HG03439 (cell line): ENCODE measurements at regions not wholly inside any gene's neighbourhood (a gene's known extent, or its start where the extent isn't known, plus 50 kb on each side); places are given as distances from the start of the nearest gene placed in this dataset.
"Not testable (repeated sequence)": the region's sequence is repeated elsewhere in the genome, so short reads cannot be mapped to it uniquely, and the experiment has no call there.

Experiments
- ATAC-seq: cut with Tn5 transposase; IDR thresholded peaks from one replicate; pipeline ENCODE4 v1.9.1; 2021; ENCODE audit warnings: mild to moderate bottlenecking, moderate library complexity; ENCODE audit not compliant: unreplicated experiment

- no peak for ATAC-seq
Observed at GRCh38 chr4:179059396-179059795, 1617.2 kb upstream of the AGA start.

DNA sequence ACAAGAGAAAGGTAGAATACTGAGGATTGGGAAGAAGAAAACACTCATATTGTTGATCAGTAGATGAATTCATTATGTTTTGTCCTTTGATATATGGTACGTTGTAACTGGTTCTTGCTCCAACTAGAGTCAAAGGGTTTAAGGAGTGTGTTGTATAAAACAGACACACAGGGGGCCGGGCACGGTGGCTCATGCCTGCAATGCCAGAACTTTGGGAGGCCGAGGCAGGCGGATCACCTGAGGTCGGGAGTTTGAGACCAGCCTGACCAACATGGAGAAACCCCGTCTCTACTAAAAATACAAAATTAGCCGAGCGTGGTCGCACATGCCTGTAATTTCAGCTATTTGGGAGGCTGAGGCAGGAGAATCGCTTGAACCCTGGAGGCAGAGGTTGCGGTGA is 1624.0 kb upstream of the AGA start:
- ATAC-seq: not testable (repeated sequence)

DNA sequence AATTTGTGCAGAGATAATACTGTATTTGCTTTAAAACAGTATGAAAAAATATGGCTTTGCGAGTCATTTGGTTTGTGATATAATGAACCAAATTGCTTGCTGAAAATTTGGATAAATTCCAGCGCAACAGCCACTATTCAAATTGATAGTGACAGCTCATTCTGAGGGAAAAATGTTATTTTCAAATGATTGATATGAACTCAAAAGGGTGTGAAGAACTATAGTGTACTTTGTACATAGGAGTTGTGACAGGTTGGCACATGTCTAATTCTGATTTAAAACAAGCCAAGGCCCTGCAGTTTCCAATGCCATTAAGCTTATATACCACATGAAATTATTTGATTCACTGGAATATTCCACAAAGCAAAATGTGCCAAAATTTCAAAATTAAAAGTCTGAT is 1628.9 kb upstream of the AGA start:
- no peak for ATAC-seq

DNA sequence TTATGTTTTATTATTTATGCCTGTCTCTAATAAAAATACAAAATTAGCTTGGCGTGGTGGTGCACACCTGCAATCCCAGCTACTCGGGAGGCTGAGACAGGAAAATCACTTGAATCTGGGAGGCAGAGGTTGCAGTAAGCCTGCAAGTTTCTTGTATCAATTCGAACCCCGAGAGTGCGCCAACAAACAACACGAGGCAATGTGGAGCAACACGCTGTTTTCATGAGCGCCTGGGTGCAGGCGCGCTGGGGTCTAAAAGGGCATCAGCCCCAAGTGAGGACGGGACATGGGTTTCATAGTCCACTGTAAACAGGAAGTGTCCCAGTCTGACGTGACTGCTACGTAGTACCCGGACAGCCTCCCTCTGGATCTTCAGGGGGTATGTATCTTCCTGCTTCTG is 1634.6 kb upstream of the AGA start:
- ATAC-seq: no peak

DNA sequence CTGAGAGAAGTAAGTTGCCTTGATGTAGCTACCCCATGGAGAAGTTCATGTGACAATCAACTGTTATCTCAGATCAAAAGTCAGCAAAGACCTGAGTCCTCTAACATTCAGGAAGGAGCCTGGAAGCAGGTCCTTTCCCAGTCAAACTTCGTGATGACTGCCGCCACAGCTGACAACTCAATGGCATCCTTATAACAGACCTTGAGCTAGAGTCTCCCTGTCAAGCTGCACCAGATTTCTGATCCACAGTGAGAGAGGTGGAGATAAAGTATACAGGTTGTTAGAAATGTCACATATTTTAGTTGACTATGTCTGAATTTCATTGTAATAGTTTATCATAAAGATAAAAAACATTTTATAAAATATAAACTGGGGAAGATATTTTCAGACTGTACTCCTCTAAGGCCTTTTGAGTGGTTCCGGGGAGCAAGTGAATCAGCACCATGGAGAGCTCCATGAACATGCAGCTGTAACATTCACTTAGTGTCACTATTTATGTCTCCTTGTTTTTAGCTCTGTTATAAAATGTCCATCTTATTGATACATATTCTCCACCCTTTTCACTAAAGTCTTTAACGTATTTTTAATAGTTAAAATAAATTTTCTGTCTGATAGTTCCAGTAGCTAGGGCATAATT is 1653.5 kb upstream of the AGA start:
- no peak for ATAC-seq

DNA sequence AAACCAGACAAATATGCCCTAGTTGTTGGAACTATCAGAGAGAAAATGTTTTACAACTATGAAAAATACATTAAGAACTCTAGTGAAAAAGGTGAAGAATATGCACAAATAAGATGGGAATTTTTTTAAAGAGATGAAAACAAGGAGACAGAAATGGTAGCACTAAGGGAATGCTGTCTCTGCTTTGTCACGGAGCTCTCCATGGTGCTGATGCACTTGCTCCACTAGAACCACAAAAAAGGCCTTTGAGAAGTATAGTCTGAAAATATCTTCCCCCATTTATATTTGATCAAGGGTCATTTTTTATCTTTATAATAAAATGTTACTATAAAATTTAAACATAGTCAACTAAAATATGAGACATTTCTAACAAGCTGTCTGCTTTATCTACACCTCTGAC is 1655.5 kb upstream of the AGA start:
- no peak for ATAC-seq

DNA sequence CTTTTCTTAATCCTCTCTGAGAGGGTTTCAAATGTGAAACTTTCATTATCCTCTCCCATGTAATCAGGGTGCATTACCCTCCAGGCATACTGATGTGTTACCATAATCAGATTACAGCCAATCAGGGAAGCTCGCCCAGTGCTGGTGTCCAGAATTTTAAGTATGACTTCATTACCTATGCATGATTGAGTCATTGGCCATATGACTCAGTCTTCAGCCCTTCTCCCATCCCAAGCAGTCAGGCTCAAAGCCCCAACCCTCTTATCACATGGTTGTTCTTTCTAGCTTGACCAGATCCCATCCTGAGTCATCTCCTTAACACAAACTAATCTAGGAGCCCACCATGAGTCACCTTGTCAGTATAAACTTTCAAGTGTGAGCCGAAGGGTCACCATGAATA is 1668.1 kb upstream of the AGA start:
- no peak for ATAC-seq

DNA sequence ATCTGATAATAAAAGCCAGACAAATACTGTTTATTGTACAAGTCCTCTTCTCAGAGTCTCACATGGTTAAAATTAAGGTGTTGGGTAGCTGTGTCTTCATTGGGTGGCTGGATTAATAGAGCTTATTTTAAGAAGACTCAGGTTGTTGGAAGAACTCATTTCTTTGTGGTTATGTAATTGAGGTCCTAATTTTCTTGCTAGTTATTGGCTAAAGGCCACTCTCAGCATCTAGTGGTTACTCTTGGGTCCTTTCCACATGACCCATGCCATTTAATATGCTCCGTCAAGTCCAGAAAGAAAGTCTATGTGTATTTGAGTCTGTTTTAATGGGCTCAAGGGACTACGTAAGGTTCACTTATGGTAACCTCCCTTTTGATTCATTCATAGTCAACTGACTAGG is 1668.6 kb upstream of the AGA start:
- ATAC-seq: no peak

DNA sequence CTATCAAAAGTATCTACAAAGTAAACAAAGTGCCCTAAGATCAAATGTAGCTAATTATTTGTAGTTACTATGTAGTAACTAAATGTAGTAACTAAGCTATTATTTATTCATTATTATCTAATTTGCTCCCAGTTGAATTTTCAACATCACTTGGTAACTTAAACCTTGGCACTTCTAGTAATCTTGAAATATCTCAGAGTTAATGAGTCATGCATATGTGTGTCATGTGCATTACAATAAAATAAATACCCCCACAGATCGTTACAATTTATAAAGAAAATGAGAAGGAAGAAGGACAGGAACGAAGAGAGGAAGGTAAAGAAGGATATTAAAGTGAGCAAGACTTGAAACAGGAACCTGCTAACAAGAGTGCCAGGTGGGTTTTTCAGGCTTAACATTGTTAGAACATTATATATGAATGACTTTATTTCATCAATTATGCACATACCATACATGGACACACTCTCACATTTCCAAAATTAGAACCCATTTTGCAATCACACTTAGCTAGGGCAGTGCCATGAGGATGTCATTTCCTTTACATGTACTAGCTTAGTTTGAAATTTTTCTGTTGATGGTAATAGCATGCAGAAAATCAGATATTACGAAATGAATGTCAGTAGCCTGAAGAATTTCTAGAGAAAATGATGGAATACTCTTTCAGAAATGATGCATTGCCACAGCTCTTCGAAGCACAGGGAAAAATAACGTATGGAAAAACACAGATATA is 1670.4 kb upstream of the AGA start:
- no peak for ATAC-seq

- no peak for ATAC-seq
Observed at GRCh38 chr4:179114615-179115014, 1672.4 kb upstream of the AGA start.

DNA sequence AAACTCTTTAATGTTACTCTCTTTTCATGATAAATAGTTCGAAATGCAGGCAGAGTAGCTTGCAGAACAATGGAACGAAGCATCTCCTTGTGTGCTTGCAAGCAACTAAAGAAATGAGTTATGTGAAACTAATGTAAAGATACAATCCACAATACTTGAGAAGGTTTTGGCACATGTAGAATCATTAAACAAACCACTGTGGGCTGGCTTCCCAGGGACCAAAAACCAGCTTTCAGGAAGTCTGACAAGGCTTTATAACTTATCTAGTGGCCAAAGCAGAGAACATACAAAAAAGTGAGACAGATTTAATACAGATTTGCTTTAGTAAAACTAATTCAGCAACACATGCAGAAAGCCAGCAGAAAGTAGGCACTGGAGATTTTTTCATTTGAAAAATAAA is 1673.8 kb upstream of the AGA start:
- no peak for ATAC-seq

GRCh38 chr4:179116581-179116980 is 1674.3 kb upstream of the AGA start:
- ATAC-seq: no peak

DNA sequence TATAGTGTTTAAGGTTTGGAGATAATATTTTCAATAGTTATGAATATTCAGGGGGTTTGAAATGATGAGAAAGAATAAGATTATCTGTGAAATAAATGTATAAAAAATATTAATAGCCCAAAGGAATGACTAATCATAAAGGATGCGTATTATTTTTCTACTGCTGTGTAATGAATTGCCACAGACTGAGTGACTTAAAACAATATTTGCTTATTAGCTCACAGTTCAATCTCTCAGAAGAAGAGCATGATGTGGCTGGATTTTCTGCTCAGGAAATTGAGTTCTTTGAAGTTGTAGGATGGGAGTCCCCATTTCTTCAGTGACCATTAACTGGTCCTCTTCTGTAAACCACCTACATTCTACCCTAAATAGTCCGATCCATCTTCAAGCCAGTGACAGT is 1680.8 kb upstream of the AGA start:
- ATAC-seq: no peak

GRCh38 chr4:179124419-179124818 is 1682.2 kb upstream of the AGA start:
- no peak for ATAC-seq

GRCh38 chr4:179124957-179125356 is 1682.7 kb upstream of the AGA start:
- ATAC-seq: no peak

DNA sequence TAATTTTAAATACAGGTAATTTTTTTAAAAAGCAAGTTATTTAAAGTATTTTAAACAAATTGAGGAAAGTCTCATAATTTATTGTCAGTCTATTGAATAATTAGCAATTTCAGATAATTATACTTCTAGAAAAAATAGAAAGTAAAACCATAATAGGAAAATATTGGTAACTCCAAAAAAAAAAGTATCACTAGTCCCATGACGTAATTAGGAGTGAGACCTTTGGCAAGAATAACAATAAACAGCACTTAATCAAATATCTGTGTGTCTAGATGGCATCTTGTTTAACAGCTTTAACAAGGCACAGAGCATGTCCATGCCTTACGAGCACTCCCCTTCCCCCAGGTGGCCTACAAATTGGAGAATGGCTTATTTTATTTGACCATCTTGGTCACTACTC is 1683.6 kb upstream of the AGA start:
- ATAC-seq: no peak

DNA sequence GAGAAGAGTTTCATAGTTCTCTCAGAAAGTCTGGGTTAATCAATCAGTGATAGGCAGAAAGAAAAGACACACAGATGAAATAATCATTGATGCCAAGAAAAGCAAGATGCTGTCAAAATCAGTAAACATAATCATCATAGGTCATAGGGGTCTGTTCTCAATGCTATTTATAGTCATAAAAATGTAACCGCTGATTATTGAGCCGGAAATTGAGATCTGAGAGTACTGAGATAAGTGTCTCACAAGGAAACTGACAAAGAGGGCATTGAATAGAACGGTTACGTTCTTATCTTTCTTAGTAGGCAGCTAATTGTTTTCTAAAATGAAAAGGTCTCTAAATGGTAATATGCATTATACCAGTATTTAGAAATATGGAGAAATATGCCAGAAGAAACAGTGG is 1686.1 kb upstream of the AGA start:
- no peak for ATAC-seq

GRCh38 chr4:179130122-179130714 is 1688.0 kb upstream of the AGA start:
- ATAC-seq: no peak

GRCh38 chr4:179145746-179146525 is 1703.7 kb upstream of the AGA start:
- no peak for ATAC-seq

- no peak for ATAC-seq
Observed at GRCh38 chr4:179151770-179152169, 1709.5 kb upstream of the AGA start.

DNA sequence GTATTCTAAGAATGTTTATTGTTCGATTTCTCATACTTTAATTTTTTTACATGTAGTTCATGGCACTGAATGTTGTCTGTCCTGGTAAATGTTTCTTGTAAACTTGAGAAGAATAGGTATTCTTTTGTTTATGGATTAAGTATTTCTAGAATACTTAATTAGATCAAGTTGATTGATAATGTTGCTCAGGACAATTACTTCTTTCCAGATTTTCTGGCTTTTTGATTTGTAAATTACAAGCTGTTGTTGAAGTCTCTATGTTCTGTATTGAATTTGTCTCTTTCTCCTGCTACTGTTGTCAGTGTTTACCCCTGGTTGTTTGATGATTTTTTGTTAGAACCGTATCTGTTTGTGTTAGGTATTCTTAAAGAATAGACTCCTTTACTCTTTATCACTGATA is 1720.9 kb upstream of the AGA start:
- no peak for ATAC-seq
